Astrocyte (in vitro differentiated cells and primary cell): ENCODE measurements at regions not wholly inside any gene's neighbourhood (a gene's known extent, or its start where the extent isn't known, plus 50 kb on each side); places are given as distances from the start of the nearest gene placed in this dataset.

Source experiments
- DNase-seq: peaks from one replicate; pipeline ENCODE4 v3.0.0-alpha.2; 2010; ENCODE audit warnings: low read depth
- FAIRE-seq: peaks from 2 replicates; lab custom pipeline; 2011; peaks lifted over from hg19 to GRCh38; lab: Jason Lieb, UNC
- H2AFZ ChIP-seq: 2 replicates; pipeline ENCODE4 v1.6.0; 2012; ENCODE audit warnings: low read depth, low read length, inconsistent platforms
- H3K27ac ChIP-seq: 2 replicates; pipeline ENCODE4 v1.5.1; 2011; ENCODE audit warnings: low read depth, low read length, inconsistent platforms
- H3K27me3 ChIP-seq: 2 replicates; pipeline ENCODE4 v1.6.0; 2011; ENCODE audit warnings: low read length, inconsistent platforms; ENCODE audit not compliant: insufficient read depth
- H3K36me3 ChIP-seq: 2 replicates; pipeline ENCODE4 v1.5.1; 2011; ENCODE audit warnings: low read length, inconsistent platforms; ENCODE audit not compliant: insufficient read depth
- H3K4me1 ChIP-seq: 2 replicates; pipeline ENCODE4 v1.5.1; 2011; ENCODE audit warnings: low read length, inconsistent platforms; ENCODE audit not compliant: insufficient read depth
- H3K4me2 ChIP-seq: 2 replicates; pipeline ENCODE4 v1.6.0; 2012; ENCODE audit warnings: low read length, inconsistent platforms
- H3K4me3 ChIP-seq: 2 replicates; pipeline ENCODE4 v1.5.1; 2011; ENCODE audit warnings: low read depth, mild to moderate bottlenecking, low read length, inconsistent platforms; ENCODE audit not compliant: insufficient read depth
- H3K79me2 ChIP-seq: 2 replicates; pipeline ENCODE4 v1.6.0; 2012; ENCODE audit warnings: mild to moderate bottlenecking, low read length, inconsistent platforms; ENCODE audit not compliant: insufficient read depth
- H3K9ac ChIP-seq: 2 replicates; pipeline ENCODE4 v1.6.0; 2012; ENCODE audit warnings: mild to moderate bottlenecking, low read length, inconsistent platforms
- H3K9me3 ChIP-seq: 2 replicates; pipeline ENCODE4 v1.5.1; 2012; ENCODE audit warnings: low read depth, mild to moderate bottlenecking, low read length, inconsistent platforms; ENCODE audit not compliant: insufficient read depth
- H4K20me1 ChIP-seq: 2 replicates; pipeline ENCODE4 v1.6.0; 2012; ENCODE audit warnings: low read length, inconsistent platforms; ENCODE audit not compliant: insufficient read depth
- H3K27ac Mint-ChIP-seq: one replicate; pipeline ENCODE4 v1.8.0; 2021; ENCODE audit warnings: mild to moderate bottlenecking, mixed read lengths; ENCODE audit not compliant: unreplicated experiment
- H3K27me3 Mint-ChIP-seq: one replicate; pipeline ENCODE4 v1.8.0; 2021; ENCODE audit warnings: low read depth, mixed read lengths; ENCODE audit not compliant: unreplicated experiment
- H3K36me3 Mint-ChIP-seq: one replicate; pipeline ENCODE4 v1.8.0; 2021; ENCODE audit warnings: low read depth, mixed read lengths; ENCODE audit not compliant: unreplicated experiment
- H3K4me1 Mint-ChIP-seq: one replicate; pipeline ENCODE4 v1.8.0; 2021; ENCODE audit warnings: low read depth, mixed read lengths; ENCODE audit not compliant: unreplicated experiment
- H3K4me3 Mint-ChIP-seq: one replicate; pipeline ENCODE4 v1.8.0; 2021; ENCODE audit warnings: mild to moderate bottlenecking, moderate library complexity, mixed read lengths; ENCODE audit not compliant: unreplicated experiment
- H3K9me3 Mint-ChIP-seq: one replicate; pipeline ENCODE4 v1.8.0; 2021; ENCODE audit warnings: mild to moderate bottlenecking, mixed read lengths; ENCODE audit not compliant: unreplicated experiment
- CTCF ChIP-seq: IDR thresholded peaks from 2 replicates; pipeline ENCODE4 v1.5.1; 2011; ENCODE audit warnings: low read depth, mild to moderate bottlenecking, inconsistent platforms, low read length, moderate library complexity; ENCODE audit not compliant: insufficient read depth
- EZH2 ChIP-seq: IDR thresholded peaks from 2 replicates; pipeline ENCODE4 v1.6.1; 2012; ENCODE audit warnings: mild to moderate bottlenecking, low read length, inconsistent platforms; ENCODE audit not compliant: insufficient read depth

DNA sequence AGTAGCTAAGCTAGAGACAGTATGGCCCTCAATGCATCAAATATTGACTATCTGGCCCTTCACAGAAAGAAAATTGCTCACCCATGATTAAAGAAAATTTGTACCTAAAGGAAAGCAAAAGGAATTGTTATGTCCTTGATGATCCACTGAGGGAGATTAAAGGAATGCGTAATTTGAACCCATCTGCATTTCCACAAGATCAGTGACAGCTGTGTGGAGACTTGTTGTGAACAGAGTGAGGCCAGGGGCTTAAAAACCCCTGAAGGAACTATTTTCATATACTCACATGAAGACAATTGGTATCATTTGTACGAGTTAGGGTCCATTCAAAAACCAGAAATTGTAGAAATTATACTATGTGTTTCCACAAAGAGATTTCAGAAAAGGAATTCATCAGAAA lies 1908.1 kb upstream of the SEL1L start:
- Histone ChIP-seq H3K27ac (no peak overlapping the region), H3K27me3 (no peaks in the 10 kb centered on the region), H4K20me1 (no peaks in the 10 kb centered on the region), H3K79me2 (no peaks in the 10 kb centered on the region), H3K36me3 (no peaks in the 10 kb centered on the region), H2AFZ (no peak overlapping the region), H3K9ac (no peak overlapping the region), H3K4me3 (no peak overlapping the region), H3K9me3 (peaks cover 4% of the 10 kb centered on the region), H3K4me2 (no peak overlapping the region), H3K4me1 (no peaks in the 10 kb centered on the region)
- Mint-ChIP-seq H3K4me3 (no peak overlapping the region), H3K27ac (no peak overlapping the region), H3K9me3 (no peaks in the 10 kb centered on the region), H3K4me1 (no peaks in the 10 kb centered on the region), H3K36me3 (no peaks in the 10 kb centered on the region), H3K27me3 (no peaks in the 10 kb centered on the region)
- no peak for DNase-seq
- no peak for FAIRE-seq
- TF ChIP-seq CTCF (no peak), EZH2 (no peak)

- DNase-seq: no peak
- Histone ChIP-seq H3K4me2 (no peak overlapping the region), H3K79me2 (no peaks in the 10 kb centered on the region), H2AFZ (no peak overlapping the region), H3K9ac (no peak overlapping the region), H3K27me3 (no peaks in the 10 kb centered on the region), H3K9me3 (peaks cover 5% of the 10 kb centered on the region), H4K20me1 (no peaks in the 10 kb centered on the region), H3K36me3 (no peaks in the 10 kb centered on the region), H3K4me3 (no peak overlapping the region), H3K27ac (no peak overlapping the region), H3K4me1 (no peaks in the 10 kb centered on the region)
- TF ChIP-seq CTCF: no peak
- no peak for TF ChIP-seq EZH2
- Mint-ChIP-seq H3K27ac (no peak overlapping the region), H3K9me3 (peaks cover 9% of the 10 kb centered on the region), H3K4me1 (no peaks in the 10 kb centered on the region), H3K27me3 (no peaks in the 10 kb centered on the region), H3K36me3 (no peaks in the 10 kb centered on the region), H3K4me3 (no peak overlapping the region)
- no peak for FAIRE-seq
These were observed 1921.9 kb upstream of the SEL1L start for GRCh38 chr14:83455561-83455960.

DNA sequence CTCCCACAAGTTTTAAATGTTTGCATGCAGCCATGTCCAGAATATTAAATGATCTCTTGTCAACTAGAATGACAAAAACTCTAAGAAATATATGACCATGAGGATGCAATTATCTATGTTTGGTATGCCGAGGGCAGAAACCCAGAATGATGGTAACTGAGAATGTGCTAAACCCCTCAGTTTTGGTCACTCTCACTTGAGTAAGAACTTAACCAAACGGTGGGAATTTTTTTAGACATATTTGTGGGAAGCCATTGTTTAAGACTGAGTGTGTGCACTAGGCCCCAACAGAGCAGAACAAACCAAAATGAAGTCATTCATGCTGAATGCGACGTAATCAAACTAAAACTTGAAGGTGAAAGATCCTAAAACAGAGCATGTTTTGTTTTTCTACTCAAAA lies 1927.9 kb upstream of the SEL1L start:
- Histone ChIP-seq H3K4me3 (no peak overlapping the region), H3K9me3 (peaks cover 5% of the 10 kb centered on the region), H3K27me3 (no peaks in the 10 kb centered on the region), H3K4me1 (no peaks in the 10 kb centered on the region), H3K27ac (no peak overlapping the region), H3K36me3 (no peaks in the 10 kb centered on the region), H2AFZ (no peak overlapping the region), H4K20me1 (no peaks in the 10 kb centered on the region), H3K79me2 (no peaks in the 10 kb centered on the region), H3K4me2 (no peak overlapping the region), H3K9ac (no peak overlapping the region)
- no peak for TF ChIP-seq EZH2
- no peak for TF ChIP-seq CTCF
- Mint-ChIP-seq H3K9me3 (peaks cover 7% of the 10 kb centered on the region), H3K36me3 (no peaks in the 10 kb centered on the region), H3K4me1 (no peaks in the 10 kb centered on the region), H3K4me3 (no peak overlapping the region), H3K27me3 (no peaks in the 10 kb centered on the region), H3K27ac (no peak overlapping the region)
- no peak for DNase-seq
- no peak for FAIRE-seq
